ENCODE measurements at regions not wholly inside any gene's neighbourhood (a gene's known extent, or its start where the extent isn't known, plus 50 kb on each side); places are given as distances from the start of the nearest gene placed in this dataset.

DNA sequence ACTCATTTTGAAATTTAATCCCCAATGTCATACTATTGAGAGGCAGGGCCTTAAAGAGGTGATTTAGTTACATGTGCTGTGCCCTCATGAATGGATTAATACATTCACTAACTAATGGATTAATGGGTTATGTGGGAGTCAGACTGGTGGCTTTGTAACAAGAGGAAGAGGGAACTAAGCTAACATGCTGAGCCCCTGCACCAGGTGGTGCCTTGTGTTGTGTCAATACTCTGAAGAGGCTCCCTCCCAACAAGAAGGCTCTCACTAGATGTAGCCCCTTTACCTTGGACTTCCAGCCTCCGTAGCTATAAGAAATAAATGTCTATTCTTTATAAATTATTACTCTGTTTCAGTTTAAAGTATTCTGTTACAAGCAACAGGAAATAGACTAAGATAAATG is 411.9 kb upstream of the EMCN start:
- Histone ChIP-seq H3K27me3 (no peaks in the 10 kb centered on the region), H3K9me3 (ENCODE audit: low read depth) (no peaks in the 10 kb centered on the region), H3K4me3 (no peak overlapping the region), H3K4me1 (ENCODE audit: low read depth) (no peaks in the 10 kb centered on the region), H3K36me3 (no peaks in the 10 kb centered on the region), H3K27ac (no peak overlapping the region)
- TF ChIP-seq, protein P1, sequence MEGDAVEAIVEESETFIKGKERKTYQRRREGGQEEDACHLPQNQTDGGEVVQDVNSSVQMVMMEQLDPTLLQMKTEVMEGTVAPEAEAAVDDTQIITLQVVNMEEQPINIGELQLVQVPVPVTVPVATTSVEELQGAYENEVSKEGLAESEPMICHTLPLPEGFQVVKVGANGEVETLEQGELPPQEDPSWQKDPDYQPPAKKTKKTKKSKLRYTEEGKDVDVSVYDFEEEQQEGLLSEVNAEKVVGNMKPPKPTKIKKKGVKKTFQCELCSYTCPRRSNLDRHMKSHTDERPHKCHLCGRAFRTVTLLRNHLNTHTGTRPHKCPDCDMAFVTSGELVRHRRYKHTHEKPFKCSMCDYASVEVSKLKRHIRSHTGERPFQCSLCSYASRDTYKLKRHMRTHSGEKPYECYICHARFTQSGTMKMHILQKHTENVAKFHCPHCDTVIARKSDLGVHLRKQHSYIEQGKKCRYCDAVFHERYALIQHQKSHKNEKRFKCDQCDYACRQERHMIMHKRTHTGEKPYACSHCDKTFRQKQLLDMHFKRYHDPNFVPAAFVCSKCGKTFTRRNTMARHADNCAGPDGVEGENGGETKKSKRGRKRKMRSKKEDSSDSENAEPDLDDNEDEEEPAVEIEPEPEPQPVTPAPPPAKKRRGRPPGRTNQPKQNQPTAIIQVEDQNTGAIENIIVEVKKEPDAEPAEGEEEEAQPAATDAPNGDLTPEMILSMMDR (IDR thresholded peaks at IDR 0.05; ENCODE audit: low read depth, low read length): no peak
- no peak for DNase-seq (ENCODE audit: low read depth in 1 of 2, low spot score in 1 of 2)

DNA sequence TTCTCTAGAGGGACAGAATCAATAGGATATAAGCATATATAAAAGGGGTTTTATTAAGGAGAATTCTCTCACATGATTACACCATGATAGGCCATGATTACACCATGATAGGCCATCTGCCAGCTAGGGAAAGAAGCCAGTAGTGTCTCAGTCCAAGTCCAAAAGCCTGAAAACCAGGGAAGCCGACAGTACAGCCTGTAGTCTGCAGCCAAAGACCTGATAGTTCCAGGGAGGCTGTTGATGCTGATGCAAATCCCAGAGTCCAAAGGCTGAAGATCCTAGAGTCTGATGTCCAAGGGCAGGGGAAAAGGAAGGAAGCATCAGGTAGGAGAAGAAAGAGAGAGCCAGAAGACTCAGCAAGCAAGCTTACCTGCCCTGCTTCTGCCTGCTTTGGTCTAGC is 411.3 kb upstream of the EMCN start:
- H3K4me3 ChIP-seq: no peak overlapping the region
- no peaks in the 10 kb centered on the region for H3K36me3 ChIP-seq
- DNase-seq (ENCODE audit: low read depth in 1 of 2, low spot score in 1 of 2): no peak
- no peaks in the 10 kb centered on the region for H3K9me3 ChIP-seq (ENCODE audit: low read depth)
- no peak overlapping the region for H3K27ac ChIP-seq
- no peaks in the 10 kb centered on the region for H3K27me3 ChIP-seq
- TF ChIP-seq, protein P1 (IDR thresholded peaks at IDR 0.05; ENCODE audit: low read depth, low read length): no peak
- H3K4me1 ChIP-seq (ENCODE audit: low read depth): no peaks in the 10 kb centered on the region

DNA sequence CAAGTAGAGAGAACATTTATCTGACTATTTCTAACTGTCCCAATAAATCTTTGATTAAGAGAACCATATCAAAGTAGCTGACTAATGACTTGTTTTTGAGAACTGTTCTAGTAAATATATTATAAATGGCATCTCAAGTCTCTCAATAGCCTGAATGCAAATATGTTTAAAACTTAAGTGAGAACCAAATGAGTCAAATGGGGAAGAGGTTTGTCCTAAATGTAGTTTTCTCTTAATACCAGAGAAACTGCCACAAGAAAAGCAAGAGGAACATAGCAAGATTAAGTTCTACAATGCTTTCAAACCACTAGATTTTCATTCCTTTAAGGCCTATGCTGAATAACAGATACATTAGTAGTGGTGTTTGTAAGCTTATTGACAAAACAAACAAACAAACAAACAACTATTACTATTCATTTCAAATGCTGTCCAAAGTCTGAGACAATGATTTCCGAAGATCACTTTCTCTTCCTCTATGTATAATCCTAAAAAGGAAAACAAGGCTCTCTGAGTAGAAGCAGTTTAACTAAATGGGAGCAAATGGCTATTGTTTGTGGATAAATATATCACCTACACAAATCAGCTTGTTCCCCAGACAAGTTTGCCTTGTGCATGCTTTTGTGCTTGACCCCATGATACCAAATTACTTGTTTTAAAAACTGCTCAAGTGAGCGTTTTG is 408.4 kb upstream of the EMCN start:
- no peak for DNase-seq (ENCODE audit: low read depth in 1 of 2, low spot score in 1 of 2)
- no peaks in the 10 kb centered on the region for H3K4me1 ChIP-seq (ENCODE audit: low read depth)
- TF ChIP-seq, protein P1 (IDR thresholded peaks at IDR 0.05; ENCODE audit: low read depth, low read length): no peak
- no peak overlapping the region for H3K27ac ChIP-seq
- H3K36me3 ChIP-seq: no peaks in the 10 kb centered on the region
- H3K4me3 ChIP-seq: no peak overlapping the region
- no peaks in the 10 kb centered on the region for H3K27me3 ChIP-seq
- H3K9me3 ChIP-seq (ENCODE audit: low read depth): no peaks in the 10 kb centered on the region

DNA sequence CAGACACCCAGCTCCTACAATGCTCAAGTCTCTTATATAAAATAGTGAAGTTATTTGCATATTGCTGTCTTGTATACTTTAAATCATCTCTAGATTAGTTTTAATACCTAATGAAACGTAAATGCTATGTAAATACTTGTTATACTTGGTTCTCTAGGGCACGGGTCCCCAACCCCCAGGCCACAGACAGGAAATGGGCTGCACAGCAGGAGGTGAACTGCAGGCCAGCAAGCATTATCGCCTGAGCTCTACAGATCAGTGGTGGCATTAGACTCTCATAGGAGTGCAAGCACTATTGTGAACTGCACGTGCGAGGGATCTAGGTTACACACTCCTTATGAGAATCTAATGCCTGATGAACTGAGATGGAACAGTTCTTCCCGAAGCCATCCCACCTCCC is 395.9 kb upstream of the EMCN start:
- TF ChIP-seq, protein P1 (IDR thresholded peaks at IDR 0.05; ENCODE audit: low read depth, low read length): no peak
- Histone ChIP-seq H3K27ac (no peak overlapping the region), H3K4me1 (ENCODE audit: low read depth) (no peaks in the 10 kb centered on the region), H3K27me3 (no peaks in the 10 kb centered on the region), H3K4me3 (no peak overlapping the region), H3K36me3 (no peaks in the 10 kb centered on the region), H3K9me3 (ENCODE audit: low read depth) (no peaks in the 10 kb centered on the region)
- no peak for DNase-seq (ENCODE audit: low read depth in 1 of 2, low spot score in 1 of 2)

DNA sequence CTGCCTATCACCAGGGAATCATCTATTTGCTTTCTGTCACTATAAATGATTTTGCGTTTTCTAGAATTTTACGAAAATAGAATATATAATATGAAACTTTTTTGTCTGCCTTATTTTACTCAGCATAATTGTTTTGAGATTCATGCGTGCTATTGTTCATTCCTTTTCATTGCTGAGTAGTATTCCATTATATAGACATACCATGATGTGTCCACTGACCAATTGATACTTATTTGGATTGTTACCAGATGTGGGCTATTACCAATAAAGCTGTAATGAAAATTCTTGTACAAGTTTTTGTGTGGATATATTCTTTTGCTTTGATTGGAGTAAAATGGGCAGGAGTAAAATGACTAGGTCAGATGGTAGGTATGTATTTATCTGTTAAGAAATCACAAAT is 390.7 kb upstream of the EMCN start:
- no peaks in the 10 kb centered on the region for H3K36me3 ChIP-seq
- H3K4me3 ChIP-seq: no peak overlapping the region
- no peak for DNase-seq (ENCODE audit: low read depth in 1 of 2, low spot score in 1 of 2)
- H3K27ac ChIP-seq: no peak overlapping the region
- H3K4me1 ChIP-seq (ENCODE audit: low read depth): no peaks in the 10 kb centered on the region
- H3K9me3 ChIP-seq (ENCODE audit: low read depth): no peaks in the 10 kb centered on the region
- H3K27me3 ChIP-seq: no peaks in the 10 kb centered on the region
- TF ChIP-seq, protein P1 (IDR thresholded peaks at IDR 0.05; ENCODE audit: low read depth, low read length): no peak

Measured in cardiac muscle cell (in vitro differentiated cells and primary cell).